ENCODE measurements at regions not wholly inside any gene's neighbourhood (a gene's known extent, or its start where the extent isn't known, plus 50 kb on each side); places are given as distances from the start of the nearest gene placed in this dataset.

DNA sequence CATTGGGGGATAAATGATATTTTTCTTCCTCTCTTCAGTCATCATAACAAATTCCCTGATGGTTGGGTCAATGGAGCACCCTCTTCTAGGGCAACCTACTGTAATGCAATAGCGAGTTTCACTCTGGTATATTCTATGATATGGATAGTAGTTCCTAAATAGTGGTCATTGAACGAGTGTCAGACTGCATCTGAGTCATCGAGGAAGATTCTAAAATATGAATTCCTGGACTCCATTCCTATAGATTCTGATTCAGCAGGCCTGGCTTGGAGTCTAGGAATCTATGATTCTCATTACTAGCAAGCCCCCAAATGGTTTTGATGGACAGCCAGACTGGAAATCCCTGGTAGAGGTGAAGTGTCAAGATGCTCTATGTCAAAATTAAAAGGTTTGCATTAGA is 254.5 kb downstream of the BUB3 start:
- no peak overlapping the region for H3K27ac ChIP-seq (ENCODE audit: control insufficient read depth, insufficient read depth, low read length)
- no peak overlapping the region for H3K4me3 ChIP-seq (ENCODE audit: control insufficient read depth in 2 of 3, extremely low read depth in 1 of 3, insufficient read depth in 2 of 3, low read depth in 1 of 3, low read length in 3 of 3)
- FAIRE-seq (no peak), DNase-seq (ENCODE audit: low read depth, low spot score) (no peak)
- no peaks in the 10 kb centered on the region for H3K9me3 ChIP-seq (ENCODE audit: control insufficient read depth, low read depth, low read length)
- TF ChIP-seq EZH2 (IDR thresholded peaks at IDR 0.05; ENCODE audit: low read length) = no peak
- TF ChIP-seq, protein P1, sequence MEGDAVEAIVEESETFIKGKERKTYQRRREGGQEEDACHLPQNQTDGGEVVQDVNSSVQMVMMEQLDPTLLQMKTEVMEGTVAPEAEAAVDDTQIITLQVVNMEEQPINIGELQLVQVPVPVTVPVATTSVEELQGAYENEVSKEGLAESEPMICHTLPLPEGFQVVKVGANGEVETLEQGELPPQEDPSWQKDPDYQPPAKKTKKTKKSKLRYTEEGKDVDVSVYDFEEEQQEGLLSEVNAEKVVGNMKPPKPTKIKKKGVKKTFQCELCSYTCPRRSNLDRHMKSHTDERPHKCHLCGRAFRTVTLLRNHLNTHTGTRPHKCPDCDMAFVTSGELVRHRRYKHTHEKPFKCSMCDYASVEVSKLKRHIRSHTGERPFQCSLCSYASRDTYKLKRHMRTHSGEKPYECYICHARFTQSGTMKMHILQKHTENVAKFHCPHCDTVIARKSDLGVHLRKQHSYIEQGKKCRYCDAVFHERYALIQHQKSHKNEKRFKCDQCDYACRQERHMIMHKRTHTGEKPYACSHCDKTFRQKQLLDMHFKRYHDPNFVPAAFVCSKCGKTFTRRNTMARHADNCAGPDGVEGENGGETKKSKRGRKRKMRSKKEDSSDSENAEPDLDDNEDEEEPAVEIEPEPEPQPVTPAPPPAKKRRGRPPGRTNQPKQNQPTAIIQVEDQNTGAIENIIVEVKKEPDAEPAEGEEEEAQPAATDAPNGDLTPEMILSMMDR (optimal IDR thresholded peaks at IDR 0.05 in 1 of 3, IDR thresholded peaks at IDR 0.05 in 1 of 3, conservative IDR thresholded peaks at IDR 0.05 in 1 of 3; ENCODE audit: extremely low read depth in 1 of 3, insufficient read depth in 2 of 3, low read length in 3 of 3) = no peak
- no peaks in the 10 kb centered on the region for H3K27me3 ChIP-seq (ENCODE audit: control insufficient read depth, extremely low read depth, insufficient read depth, low read length)
- H2AFZ ChIP-seq (ENCODE audit: control insufficient read depth, low read length) = no peak overlapping the region
- H3K4me1 ChIP-seq (ENCODE audit: control insufficient read depth, extremely low read depth, insufficient read depth, low read length) = no peaks in the 10 kb centered on the region
- H3K4me2 ChIP-seq (ENCODE audit: control insufficient read depth, extremely low read depth, insufficient read depth, low read depth, low read length) = no peak overlapping the region
- H3K36me3 ChIP-seq (ENCODE audit: control insufficient read depth in 2 of 2, extremely low read depth in 1 of 2, insufficient read depth in 2 of 2, low read length in 2 of 2) = no peaks in the 10 kb centered on the region
- no peaks in the 10 kb centered on the region for H3K79me2 ChIP-seq (ENCODE audit: control insufficient read depth, insufficient read depth, low read length)
- dilution Hi-C loops (cut with MboI; ENCODE audit: extremely low pct_ligation_motif_present, low sequenced_read_pairs) = no loop called here
- H3K9ac ChIP-seq (ENCODE audit: control insufficient read depth, extremely low read depth, insufficient read depth, low read length) = no peak overlapping the region
- no peaks in the 10 kb centered on the region for H4K20me1 ChIP-seq (ENCODE audit: control insufficient read depth, extremely low read depth, insufficient read depth, low read length)
- H3K9me1 ChIP-seq (ENCODE audit: control insufficient read depth, extremely low read depth, insufficient read depth, low read length) = no peaks in the 10 kb centered on the region

GRCh38 chr10:123409426-123409825 is 255.2 kb downstream of the BUB3 start:
- no peaks in the 10 kb centered on the region for H3K4me1 ChIP-seq (ENCODE audit: control insufficient read depth, extremely low read depth, insufficient read depth, low read length)
- H4K20me1 ChIP-seq (ENCODE audit: control insufficient read depth, extremely low read depth, insufficient read depth, low read length) = no peaks in the 10 kb centered on the region
- H3K9me3 ChIP-seq (ENCODE audit: control insufficient read depth, low read depth, low read length) = no peaks in the 10 kb centered on the region
- H3K27me3 ChIP-seq (ENCODE audit: control insufficient read depth, extremely low read depth, insufficient read depth, low read length) = no peaks in the 10 kb centered on the region
- dilution Hi-C loops (cut with MboI; ENCODE audit: extremely low pct_ligation_motif_present, low sequenced_read_pairs) = no loop called here
- no peaks in the 10 kb centered on the region for H3K9me1 ChIP-seq (ENCODE audit: control insufficient read depth, extremely low read depth, insufficient read depth, low read length)
- H3K4me3 ChIP-seq (ENCODE audit: control insufficient read depth in 2 of 3, extremely low read depth in 1 of 3, insufficient read depth in 2 of 3, low read depth in 1 of 3, low read length in 3 of 3) = no peak overlapping the region
- no peaks in the 10 kb centered on the region for H3K36me3 ChIP-seq (ENCODE audit: control insufficient read depth in 2 of 2, extremely low read depth in 1 of 2, insufficient read depth in 2 of 2, low read length in 2 of 2)
- H2AFZ ChIP-seq (ENCODE audit: control insufficient read depth, low read length) = no peak overlapping the region
- DNase-seq (ENCODE audit: low read depth, low spot score) (no peak), FAIRE-seq (no peak)
- no peak overlapping the region for H3K4me2 ChIP-seq (ENCODE audit: control insufficient read depth, extremely low read depth, insufficient read depth, low read depth, low read length)
- no peak for TF ChIP-seq EZH2 (IDR thresholded peaks at IDR 0.05; ENCODE audit: low read length)
- TF ChIP-seq, protein P1 (optimal IDR thresholded peaks at IDR 0.05 in 1 of 3, IDR thresholded peaks at IDR 0.05 in 1 of 3, conservative IDR thresholded peaks at IDR 0.05 in 1 of 3; ENCODE audit: extremely low read depth in 1 of 3, insufficient read depth in 2 of 3, low read length in 3 of 3) = no peak
- H3K79me2 ChIP-seq (ENCODE audit: control insufficient read depth, insufficient read depth, low read length) = no peaks in the 10 kb centered on the region
- no peak overlapping the region for H3K9ac ChIP-seq (ENCODE audit: control insufficient read depth, extremely low read depth, insufficient read depth, low read length)
- H3K27ac ChIP-seq (ENCODE audit: control insufficient read depth, insufficient read depth, low read length) = no peak overlapping the region
